ENCODE measurements at regions not wholly inside any gene's neighbourhood (a gene's known extent, or its start where the extent isn't known, plus 50 kb on each side); places are given as distances from the start of the nearest gene placed in this dataset.

GRCh38 chr7:46245586-46246111, 324.6 kb upstream of the IGFBP3 start:
- TF ChIP-seq CTCF (conservative IDR thresholded peaks at IDR 0.05; ENCODE audit: low read depth, low read length) (no peak), POLR2A (IDR thresholded peaks at IDR 0.05; ENCODE audit: low read depth, low read length) (no peak), ELK1 (IDR thresholded peaks at IDR 0.05; ENCODE audit: borderline replicate concordance, low read depth, low read length) (no peak)

Data from IMR-90 (cell line).